DMS153 treated with DMSO at 0.1 percent for 48 hours (cell line): ENCODE measurements at regions not wholly inside any gene's neighbourhood (a gene's known extent, or its start where the extent isn't known, plus 50 kb on each side); places are given as distances from the start of the nearest gene placed in this dataset.
"Not testable (repeated sequence)": the region's sequence is repeated elsewhere in the genome, so short reads cannot be mapped to it uniquely, and the experiment has no call there.

ENCODE experiments used
- DNase-seq: peaks from one replicate; lab custom pipeline; 2025; ENCODE audit not compliant: unreplicated experiment; lab: John Stamatoyannopoulos, UW

- DNase-seq, result not testable (repeated sequence)
Observed at GRCh38 chr16:10272250-10272854, 90.1 kb upstream of the GRIN2A start.

GRCh38 chr16:10275214-10275996, 93.2 kb upstream of the GRIN2A start:
- DNase-seq, result not testable (repeated sequence)

GRCh38 chr16:10277597-10277996, 95.4 kb upstream of the GRIN2A start:
- no peak for DNase-seq

- no peak for DNase-seq
Observed at GRCh38 chr16:10280262-10281170, 98.3 kb upstream of the GRIN2A start.

GRCh38 chr16:10282367-10282766, 100.1 kb upstream of the GRIN2A start:
- no peak for DNase-seq

- not testable (repeated sequence) for DNase-seq
Observed at GRCh38 chr16:10283246-10283645, 101.0 kb upstream of the GRIN2A start.

- DNase-seq, result not testable (repeated sequence)
Observed at GRCh38 chr16:10290467-10291105, 95.3 kb upstream of the ATF7IP2 start.

- not testable (repeated sequence) for DNase-seq
Observed at GRCh38 chr16:10292197-10292596, 93.7 kb upstream of the ATF7IP2 start.

GRCh38 chr16:10292976-10293375, 92.9 kb upstream of the ATF7IP2 start:
- not testable (repeated sequence) for DNase-seq

GRCh38 chr16:10294153-10294552, 91.7 kb upstream of the ATF7IP2 start:
- not testable (repeated sequence) for DNase-seq

GRCh38 chr16:10296956-10297340, 88.9 kb upstream of the ATF7IP2 start:
- no peak for DNase-seq

GRCh38 chr16:10297341-10298006, 88.4 kb upstream of the ATF7IP2 start:
- DNase-seq, result no peak

- DNase-seq, result no peak
Observed at GRCh38 chr16:10300905-10301304, 85.0 kb upstream of the ATF7IP2 start.

- DNase-seq, result not testable (repeated sequence)
Observed at GRCh38 chr16:10301547-10301946, 84.3 kb upstream of the ATF7IP2 start.

GRCh38 chr16:10305912-10306311, 79.9 kb upstream of the ATF7IP2 start:
- DNase-seq, result no peak

GRCh38 chr16:10308305-10309193, 77.3 kb upstream of the ATF7IP2 start:
- DNase-seq, result no peak

GRCh38 chr16:10309271-10309932, 76.5 kb upstream of the ATF7IP2 start:
- DNase-seq, result no peak

GRCh38 chr16:10312008-10312407, 73.9 kb upstream of the ATF7IP2 start:
- no peak for DNase-seq
